CD4-positive, alpha-beta T cell treated with Interleukin-2 at 100 ng/mL for 4 hours (primary cell): ENCODE measurements at regions not wholly inside any gene's neighbourhood (a gene's known extent, or its start where the extent isn't known, plus 50 kb on each side); places are given as distances from the start of the nearest gene placed in this dataset.

ENCODE experiments used
- DNase-seq: peaks from one replicate; pipeline ENCODE4 v3.0.0-alpha.2; 2020; ENCODE audit warnings: low spot score

DNA sequence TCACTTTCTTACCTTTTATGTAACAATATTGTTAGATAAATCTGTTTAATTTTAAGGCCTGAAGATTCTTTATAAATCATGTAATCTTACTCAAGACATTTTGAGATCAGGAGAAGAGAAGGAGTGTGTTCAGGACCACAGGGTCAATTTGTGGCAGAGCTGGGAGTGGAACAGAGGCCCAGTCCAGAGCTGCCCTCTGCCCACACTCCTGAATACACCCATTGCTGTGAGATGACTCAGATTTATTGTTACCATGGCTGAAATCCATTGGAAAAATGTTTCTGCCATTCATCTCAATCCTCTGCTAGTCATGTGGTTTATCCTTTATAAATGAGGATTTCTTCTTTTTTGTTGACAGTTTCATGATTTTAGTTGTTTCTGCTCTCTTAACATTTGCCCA, 100.5 kb upstream of the STXBP6 start:
- no peak for DNase-seq

DNA sequence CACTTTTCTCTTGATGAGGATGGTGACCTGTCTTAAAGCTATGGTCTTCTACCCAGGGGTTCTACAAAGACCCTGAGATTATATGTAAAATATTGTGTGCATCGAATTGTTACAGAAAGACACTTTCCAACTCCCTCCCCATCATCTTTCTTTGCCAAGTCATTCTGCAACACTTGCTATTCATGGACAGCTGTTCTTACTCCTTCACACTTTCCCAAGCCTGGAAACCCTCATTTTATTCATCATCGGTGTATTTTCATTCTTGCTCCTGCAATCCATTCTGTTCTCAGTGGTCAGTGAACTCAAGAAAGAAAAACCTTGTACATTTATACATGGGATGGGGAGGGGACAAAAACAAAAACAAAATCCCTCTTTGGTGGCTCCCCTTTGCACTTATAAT, 90.5 kb upstream of the STXBP6 start:
- no peak for DNase-seq

DNA sequence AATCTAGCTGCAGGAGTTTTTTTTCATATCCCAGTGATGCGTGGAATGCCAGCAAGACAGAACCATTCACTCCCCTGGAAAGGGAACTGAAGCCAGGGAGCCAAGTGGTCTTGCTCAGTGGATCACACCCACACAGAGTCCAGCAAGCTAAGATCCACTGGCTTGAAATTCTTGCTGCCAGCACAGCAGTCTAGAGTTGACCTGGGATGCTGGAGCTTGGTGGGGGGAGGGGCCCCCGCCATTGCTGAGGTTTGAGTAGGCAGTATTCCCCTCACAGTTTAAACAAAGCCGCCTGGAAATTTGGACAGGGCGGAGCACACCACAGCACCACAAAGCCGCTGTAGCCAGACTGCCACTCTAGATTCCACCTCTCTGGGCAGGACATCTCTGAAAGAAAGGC, 86.9 kb upstream of the STXBP6 start:
- DNase-seq, result no peak

DNA sequence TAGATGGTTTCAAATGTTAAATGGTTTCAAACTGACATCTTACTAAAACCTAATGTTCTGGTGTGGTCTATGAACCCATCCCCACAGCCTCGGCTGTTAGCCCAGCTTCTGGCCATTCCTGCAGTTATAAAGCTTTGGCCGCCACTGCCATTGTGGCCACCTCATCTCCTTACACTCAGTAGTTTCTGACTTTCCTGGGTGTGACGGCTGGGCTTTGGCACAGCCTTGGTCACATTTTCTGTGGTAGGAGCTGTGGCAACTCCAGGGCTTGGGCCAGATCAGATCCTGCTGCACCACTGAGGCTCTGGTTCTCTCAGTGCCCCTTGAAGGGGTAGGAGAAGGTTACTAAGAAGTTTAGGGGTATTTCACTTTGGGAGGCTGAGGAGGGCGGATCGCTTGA, 84.2 kb upstream of the STXBP6 start:
- DNase-seq, result no peak

DNA sequence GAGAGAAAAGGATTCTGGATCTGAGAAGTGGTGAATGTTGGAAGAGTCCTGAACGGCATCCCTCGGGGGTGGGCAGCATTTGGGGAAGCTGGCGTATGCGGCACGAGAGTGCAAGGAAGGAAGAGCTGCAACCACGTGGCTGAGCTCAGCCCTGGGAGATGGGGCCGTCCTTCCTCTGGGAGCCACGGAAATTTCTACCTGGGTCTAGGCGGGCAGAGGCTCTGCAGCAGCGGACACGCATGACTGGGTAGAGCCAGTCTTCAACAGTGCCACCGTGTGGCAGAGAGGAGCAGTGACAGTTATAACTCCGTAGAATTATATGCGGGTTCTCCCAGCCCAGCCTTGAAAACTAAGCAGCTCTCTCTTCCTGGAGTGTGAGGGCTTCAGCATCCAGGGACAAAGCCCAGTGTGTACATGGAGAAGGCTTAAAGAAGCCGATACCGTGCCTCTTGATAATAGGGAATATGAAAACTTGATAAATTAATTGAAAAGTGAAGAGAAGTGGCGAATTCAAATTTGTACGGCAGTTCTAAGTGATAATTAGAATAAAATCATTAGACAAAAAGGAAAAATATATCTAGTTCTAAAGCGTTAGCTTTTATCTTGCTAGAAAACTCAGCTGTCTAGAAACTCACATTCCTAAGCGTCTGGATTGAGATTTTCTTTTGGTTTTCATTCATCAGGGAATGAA, 82.9 kb upstream of the STXBP6 start:
- peak; percentile 41 for DNase-seq

DNA sequence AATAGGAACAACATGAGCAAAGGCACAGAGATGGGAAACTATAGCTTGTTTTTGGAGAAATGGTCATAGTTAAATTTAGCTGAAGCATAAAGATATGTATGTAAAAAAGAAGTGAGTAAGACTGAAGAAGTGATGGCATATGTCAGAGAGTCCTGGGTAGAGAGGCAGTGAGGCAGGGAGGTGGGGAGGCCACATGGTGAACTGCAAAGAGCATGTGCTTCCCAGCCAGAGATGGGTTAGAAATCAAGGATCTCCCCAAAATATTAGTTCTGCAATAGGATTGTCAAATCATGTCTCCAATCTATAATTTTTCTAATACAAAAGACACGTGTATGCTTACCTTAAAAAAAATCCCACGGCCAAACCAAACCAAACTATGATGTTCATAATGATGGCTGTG, 82.1 kb upstream of the STXBP6 start:
- no peak for DNase-seq

DNA sequence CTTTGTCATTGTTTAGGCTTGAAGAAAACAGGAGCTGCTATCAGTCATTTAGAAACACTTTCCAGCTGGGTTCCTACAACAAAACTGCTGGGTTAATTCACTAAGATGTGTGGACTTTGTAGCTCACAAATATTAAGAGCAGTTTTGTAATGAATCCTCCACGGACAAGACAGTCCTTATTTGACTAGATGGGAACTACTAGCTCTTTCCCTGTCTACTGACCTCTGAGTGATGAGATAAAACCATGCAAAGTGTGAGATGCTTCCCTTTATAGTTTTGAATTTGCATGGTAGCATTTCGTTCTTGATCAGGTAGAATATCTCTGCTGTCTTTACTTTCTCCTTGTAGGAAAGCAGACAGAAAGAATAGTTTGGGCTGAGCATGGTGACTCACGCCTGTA, 72.9 kb upstream of the STXBP6 start:
- DNase-seq, result no peak

DNA sequence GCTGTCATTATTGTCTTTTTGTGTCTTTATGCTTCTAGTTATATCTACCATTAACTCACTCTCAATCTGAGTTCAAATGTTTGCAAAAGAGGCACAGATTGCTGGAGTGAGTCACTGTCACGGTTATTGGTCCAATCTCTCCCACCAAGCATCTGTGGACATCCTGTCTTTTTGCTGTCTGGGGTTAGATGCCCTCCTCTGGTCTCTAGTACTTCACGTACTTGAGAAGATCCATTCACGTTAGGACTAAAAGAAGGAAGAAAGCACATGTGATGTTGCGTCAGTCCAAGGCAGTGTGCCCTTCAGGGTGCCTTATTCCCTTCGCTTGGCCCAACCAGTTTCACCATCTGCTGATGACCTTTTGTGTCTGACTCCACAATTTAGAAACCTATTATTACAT, 72.3 kb upstream of the STXBP6 start:
- DNase-seq, result no peak

DNA sequence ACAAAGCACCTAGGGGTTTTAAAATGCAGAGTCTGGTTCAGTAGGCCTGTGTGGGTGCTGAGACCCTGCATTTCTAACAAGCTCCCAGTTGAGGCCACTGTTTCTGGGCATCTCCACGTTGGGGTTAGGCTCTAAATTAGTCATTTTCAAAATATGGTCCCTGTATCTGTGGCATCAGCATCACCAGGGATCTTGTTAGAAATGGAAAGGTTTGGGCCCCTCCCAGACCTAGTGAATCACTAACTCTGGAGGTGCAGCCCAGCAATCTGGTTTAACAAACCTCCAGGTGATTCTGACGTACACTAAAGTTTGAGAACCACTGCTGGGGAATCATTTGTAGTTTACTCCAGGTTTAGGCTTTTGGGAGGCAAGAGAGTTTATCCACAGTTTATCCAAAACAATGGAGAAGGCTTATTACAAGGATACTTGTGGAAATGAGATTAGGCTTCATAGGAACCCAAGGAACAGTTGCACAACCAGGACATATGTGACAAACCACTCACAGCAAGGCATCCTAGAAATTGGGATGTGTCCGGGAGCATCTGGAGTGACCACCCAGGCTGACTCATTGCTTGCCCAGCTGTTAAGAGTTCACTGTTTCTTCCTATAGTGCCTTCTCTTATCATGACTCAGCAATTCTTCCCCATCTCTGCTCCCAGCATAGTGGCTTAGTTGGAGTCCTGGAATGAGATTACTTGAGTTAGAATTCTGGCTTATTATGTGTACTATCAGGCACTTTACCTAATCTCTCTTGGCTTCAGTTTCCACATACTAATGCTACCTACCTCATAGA, 71.6 kb upstream of the STXBP6 start:
- no peak for DNase-seq

DNA sequence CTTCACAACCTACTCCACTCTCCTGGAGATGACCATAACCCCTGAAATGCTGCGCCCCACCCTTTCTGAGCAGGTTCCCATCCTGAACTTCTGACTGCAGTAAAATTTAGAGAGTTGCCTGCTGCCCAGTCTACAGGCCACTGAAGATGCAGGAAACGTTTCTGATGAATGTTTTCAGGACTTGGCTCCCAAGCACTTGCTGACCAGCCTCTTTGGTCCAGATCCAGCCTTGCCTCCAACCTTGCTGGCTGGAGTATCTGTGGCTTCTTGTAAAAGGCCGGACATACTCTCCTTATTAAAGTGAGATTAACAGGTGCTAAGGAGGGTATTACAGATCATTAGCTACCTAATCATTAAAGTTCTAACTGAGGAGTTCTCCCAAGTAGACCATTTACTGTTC, 70.3 kb upstream of the STXBP6 start:
- DNase-seq, result no peak

DNA sequence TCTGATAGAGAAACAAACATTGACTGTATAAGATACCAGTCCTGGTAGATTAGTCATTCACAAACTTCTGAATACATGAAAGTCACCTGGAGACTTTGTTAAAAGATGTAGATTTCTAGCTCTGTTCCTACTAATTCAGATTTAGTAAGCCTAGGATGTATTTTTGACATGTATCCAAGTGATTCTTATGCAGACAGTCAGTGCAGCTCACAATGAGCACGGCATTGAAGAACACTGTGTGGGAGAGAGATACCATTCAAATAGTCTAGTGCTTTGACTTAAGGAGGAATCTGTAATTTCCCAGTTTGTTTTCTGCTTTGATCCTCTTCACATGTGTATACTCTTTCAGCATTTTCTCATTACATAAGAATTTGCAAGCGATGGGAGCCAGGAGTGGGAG, 68.7 kb upstream of the STXBP6 start:
- DNase-seq, result no peak

DNA sequence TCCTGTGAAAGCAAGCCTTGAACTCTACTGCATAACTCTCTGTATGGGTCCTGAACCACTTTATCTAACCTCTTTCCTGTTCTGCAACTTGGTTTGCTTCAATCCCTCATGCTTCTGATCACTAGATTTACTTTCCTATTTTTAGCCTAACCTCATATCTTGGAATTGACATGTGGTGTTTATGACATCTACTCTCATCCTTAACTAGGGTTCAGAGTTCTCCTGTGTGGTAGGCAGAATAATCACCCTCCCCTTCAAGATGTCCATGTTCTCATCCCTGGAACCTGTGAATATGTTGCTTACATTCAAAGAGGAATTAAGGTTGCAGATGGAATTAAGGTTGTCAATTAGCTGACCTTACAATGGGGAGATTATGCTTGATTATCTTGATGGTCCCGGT, 67.4 kb upstream of the STXBP6 start:
- no peak for DNase-seq

DNA sequence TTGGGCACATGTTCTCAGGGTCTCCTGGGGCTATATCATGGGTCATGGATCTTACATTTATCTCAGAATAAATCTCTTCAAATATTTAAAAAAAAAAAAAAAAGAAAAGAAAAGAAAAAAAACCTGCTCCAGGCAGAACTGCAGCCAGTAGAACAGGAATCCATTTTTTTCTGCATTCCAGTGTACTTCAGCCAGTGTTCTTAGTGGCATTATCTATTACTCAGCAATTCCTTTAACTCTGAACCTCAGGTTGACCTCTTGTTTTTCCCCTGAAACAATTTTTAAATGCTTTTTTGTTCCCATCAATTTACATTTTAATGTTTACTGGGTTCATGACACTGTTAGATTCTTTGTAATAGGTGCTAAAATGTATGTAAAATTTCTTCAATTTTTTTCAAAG, 66.7 kb upstream of the STXBP6 start:
- DNase-seq, result no peak

DNA sequence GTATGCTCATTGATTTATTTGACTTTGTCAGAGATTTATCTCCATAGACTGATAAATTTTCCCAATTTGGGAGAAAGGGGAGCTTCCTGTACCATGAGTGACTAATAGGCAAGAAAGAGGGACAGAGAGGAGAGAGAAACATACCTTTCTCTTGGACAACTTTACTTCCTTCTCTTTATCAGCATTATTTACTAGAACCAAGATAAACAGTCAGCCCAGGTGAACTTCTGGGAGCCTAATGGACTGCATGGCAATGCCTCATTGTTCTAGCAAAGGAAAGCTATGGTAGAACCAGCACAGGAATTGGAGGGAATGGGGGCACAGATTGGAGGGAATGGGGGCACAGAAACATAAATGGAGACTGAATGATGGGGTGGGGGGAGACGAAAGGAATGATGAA, 63.4 kb upstream of the STXBP6 start:
- DNase-seq, result no peak

DNA sequence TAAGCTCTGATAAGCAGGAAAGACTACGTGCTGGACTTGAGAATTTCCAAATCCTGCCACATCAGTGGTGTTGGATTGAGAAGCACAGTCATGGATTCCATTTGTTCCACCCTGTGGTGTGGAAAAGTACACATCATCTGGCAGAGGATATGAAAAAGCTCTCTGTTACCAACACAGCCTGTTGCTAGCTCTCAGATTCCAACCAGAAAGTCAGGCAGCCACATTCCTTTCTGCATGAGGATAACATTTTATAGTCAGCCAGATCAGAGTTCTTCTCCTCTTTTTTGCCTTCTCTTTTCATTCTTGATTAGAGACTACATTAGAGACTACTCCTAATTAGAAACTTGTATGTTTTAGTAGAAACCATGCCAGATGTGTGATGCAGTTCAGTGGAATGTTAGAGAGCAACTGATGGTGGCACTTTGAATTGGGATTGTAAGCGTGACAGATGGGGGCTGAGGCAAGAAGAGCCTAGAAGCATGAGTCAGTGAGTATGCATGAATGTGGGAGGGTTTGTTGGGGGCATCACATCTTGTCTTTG, 61.2 kb upstream of the STXBP6 start:
- no peak for DNase-seq

DNA sequence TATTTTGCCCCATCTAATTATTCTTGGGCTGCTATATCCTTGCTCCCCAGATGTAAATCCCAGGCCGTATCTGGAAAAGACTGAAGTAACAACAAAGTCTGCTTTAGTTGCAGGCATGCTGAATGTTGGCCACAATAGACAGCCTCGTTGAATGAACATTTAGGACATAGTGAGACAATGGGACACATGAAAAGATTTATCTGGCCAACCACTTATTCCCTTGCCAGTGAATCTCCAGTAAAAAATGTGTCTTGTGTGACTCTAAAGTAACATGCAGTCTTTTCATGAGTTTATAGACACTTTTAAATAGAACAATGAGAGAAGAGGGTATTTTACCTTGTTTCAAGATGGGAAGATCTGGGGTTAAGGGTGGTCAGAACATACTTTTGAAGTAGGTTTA, 60.2 kb upstream of the STXBP6 start:
- DNase-seq, result no peak

DNA sequence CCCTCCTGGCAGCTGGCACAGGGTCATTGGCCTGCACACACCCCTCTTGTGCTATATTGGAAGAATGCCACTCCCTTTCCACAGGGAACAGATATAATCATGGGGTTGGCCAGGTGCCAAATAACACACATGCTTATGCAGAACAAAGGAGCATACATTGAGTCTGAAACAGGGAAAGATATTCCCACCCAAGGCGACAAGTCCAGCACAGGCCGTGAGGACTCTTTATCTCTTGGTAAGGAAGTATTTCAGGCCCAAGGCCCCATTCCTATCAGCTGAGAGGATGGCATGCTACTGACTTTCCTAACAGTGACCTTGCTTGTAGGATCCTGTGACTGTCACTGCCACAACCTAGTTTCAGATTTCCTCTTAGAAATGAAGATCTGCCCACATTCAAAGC, 59.0 kb upstream of the STXBP6 start:
- no peak for DNase-seq

DNA sequence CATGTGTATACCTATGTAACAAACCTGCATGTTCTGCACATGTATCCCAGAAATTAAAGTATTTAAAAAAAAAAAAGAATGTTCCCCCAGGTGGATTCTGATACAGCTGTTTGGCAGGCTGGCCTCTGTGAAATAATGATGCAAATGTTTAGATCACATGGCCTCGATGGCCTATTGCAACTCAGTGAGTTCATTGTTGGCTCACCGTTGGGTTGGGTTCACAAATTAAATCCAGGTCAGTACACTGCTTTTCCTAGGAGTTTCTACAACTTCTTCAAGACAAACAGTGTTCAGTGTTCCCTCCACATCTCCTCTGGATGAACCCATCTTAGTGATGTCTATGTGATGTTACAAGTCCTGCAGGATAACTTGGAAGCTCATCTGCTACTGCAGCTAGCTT, 58.3 kb upstream of the STXBP6 start:
- DNase-seq, result no peak

DNA sequence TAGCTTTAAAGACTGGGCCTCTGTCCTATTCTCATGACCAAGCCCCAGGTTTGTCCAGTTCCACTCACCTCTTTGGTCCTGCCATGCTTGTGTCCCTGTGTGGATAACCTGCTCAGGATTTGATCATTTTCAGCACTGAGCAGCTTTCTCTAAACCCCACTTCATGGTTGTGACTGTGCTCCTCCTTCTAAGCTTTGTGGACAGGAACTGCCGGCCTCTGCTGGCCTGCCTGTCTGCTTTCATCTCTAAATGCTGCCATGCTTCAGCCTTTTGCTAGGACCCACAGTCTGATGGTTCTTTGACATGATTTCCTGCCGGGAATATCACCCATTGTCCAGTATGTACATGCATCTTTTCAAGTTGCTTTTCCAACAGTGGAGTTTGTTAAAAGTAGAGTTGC, 53.9 kb upstream of the STXBP6 start:
- DNase-seq, result no peak

DNA sequence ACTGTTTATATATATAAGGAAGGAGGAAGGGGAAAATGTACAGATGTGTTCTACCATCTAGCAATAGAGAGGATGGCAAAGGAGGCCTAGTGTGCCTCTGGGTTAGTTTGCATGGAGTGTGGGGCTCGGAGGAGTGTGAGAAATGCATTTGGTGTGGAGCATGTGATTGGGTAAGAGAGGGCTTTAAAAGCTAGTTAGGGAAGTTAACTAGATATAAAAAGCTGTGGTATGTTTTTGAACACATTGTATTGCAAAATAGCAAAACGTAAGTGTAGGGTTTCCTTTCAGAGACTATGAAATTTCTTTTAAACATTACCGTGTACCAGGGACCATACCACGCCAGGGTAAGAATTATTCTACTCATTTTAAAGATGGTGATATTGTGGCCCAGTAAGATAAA, 53.3 kb upstream of the STXBP6 start:
- DNase-seq, result no peak

DNA sequence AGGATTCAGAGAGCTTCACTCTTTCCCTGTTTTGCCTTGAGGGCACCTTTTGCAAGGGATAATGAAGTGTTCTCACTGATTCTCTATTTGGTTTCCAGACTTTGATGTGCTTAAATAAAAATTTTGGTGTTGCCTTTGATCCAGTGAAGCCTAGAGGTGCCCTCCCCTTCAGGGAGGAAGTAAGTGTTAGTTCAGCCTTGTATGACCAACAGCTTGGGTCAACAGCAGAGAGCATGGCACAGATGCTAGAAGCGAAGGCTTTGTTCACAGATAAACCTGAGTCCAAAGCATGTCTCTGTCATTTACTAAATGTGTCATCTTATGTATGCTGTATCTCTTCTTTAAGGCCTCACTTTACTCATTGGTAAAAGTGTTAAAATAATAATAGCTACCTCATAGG, 52.8 kb upstream of the STXBP6 start:
- DNase-seq, result no peak

DNA sequence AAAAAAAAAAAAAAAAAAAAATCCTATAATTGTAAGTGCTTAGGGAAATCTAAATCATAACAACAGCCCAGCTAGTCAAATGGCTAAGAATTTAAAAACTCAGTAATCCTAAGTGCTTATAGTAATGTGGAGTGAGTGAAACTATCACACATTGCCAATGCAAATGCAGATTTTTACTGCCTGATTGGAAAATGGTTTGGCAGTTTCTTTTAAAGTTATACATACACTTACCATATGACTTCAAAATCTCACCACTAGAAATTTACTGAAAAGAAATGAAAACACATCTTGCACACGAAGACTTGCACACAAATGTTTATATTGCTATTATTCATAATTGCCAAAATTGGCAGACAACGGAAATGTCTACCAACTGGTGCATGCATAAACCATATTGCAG, 51.3 kb upstream of the STXBP6 start:
- DNase-seq, result no peak
